ENCODE measurements at regions not wholly inside any gene's neighbourhood (a gene's known extent, or its start where the extent isn't known, plus 50 kb on each side); places are given as distances from the start of the nearest gene placed in this dataset.
A peak's percentile ranks its signal among the peaks of the same experiment; 100 is the strongest.

DNA sequence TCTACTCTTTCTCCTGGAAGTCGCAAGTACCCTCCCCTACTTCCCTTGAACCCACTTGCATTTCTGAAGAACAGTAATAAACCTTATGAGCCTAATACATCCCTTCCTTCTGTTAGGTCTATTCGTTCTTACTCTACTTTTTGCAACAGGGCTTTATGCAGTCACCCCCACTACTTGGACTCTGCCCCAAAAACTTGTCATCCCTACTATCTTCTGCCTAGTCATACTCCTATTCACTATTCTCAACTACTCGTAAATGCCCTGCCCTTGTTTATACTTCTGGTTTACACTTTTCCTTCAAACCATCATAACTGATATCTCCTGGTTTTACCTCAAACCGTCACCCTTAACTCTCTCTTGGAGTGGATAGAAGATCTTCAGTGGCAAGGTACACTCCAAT, 55.2 kb upstream of the SLIT2 start:
- H3K36me3 ChIP-seq, result no peaks in the 10 kb centered on the region
- in situ Hi-C loops (cut with MboI; ENCODE audit: low sequenced_read_pairs in 4 of 4), result no loop called here
- H3K4me1 ChIP-seq, result no peaks in the 10 kb centered on the region
- H3K27ac ChIP-seq, result no peak overlapping the region
- intact Hi-C loops (cut with DNase I; ENCODE audit: low total_unique reads), result no loop called here
- TF ChIP-seq POLR2A (IDR thresholded peaks at IDR 0.05), result no peak
- TF ChIP-seq, protein P1, sequence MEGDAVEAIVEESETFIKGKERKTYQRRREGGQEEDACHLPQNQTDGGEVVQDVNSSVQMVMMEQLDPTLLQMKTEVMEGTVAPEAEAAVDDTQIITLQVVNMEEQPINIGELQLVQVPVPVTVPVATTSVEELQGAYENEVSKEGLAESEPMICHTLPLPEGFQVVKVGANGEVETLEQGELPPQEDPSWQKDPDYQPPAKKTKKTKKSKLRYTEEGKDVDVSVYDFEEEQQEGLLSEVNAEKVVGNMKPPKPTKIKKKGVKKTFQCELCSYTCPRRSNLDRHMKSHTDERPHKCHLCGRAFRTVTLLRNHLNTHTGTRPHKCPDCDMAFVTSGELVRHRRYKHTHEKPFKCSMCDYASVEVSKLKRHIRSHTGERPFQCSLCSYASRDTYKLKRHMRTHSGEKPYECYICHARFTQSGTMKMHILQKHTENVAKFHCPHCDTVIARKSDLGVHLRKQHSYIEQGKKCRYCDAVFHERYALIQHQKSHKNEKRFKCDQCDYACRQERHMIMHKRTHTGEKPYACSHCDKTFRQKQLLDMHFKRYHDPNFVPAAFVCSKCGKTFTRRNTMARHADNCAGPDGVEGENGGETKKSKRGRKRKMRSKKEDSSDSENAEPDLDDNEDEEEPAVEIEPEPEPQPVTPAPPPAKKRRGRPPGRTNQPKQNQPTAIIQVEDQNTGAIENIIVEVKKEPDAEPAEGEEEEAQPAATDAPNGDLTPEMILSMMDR (IDR thresholded peaks at IDR 0.05 in 4 of 5, conservative IDR thresholded peaks at IDR 0.05 in 1 of 5), result no peak
- H3K4me3 ChIP-seq, result no peak overlapping the region
- DNase-seq (no peak), ATAC-seq (no peak)
- H3K27me3 ChIP-seq, result no peaks in the 10 kb centered on the region
- H3K9me3 ChIP-seq, result no peaks in the 10 kb centered on the region

DNA sequence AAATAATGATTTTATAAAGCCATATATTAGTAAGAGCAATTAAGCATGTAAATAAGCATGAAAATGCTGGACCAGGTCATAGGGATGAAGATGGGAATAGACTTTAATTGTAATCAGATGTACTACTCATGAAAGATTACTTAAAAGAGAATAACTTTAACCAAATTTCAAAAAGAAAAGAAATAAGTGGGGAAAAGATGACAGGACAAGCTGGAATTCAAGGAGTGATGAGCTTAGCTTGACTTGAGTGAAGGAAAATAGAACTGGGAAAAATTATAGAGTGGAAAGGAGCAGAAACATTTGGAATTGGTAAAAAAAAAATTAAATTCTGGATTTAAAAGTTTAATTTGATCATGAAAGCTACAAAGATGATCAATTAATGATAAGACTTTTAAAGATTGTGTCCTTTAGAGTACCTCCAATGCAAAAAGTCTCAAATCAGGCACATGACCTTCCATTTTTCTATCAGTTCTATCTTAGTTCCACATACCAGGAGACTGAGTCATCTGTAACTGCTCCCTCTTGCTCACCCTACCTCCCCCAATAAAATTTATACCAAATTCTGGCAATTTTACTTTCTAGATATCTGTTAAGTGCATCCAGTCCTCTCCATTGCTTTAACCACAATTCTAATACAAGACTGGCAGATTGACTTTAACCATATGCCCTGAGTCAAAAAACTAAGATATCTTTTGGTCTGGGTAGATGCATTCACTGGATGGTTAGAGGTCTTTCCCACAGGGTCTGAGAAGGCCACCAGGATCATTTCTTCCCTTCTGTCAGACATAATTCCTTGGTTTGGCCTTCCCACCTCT, 56.4 kb upstream of the SLIT2 start:
- DNase-seq (no peak), ATAC-seq (no peak)
- H3K4me3 ChIP-seq, result no peak overlapping the region
- no peak for TF ChIP-seq POLR2A (IDR thresholded peaks at IDR 0.05)
- TF ChIP-seq, protein P1 (IDR thresholded peaks at IDR 0.05 in 4 of 5, conservative IDR thresholded peaks at IDR 0.05 in 1 of 5), result no peak
- H3K36me3 ChIP-seq, result no peaks in the 10 kb centered on the region
- no peaks in the 10 kb centered on the region for H3K4me1 ChIP-seq
- intact Hi-C loops (cut with DNase I; ENCODE audit: low total_unique reads) (no loop called here), in situ Hi-C loops (cut with MboI; ENCODE audit: low sequenced_read_pairs in 4 of 4) (no loop called here)
- no peak overlapping the region for H3K27ac ChIP-seq
- no peaks in the 10 kb centered on the region for H3K9me3 ChIP-seq
- no peaks in the 10 kb centered on the region for H3K27me3 ChIP-seq

DNA sequence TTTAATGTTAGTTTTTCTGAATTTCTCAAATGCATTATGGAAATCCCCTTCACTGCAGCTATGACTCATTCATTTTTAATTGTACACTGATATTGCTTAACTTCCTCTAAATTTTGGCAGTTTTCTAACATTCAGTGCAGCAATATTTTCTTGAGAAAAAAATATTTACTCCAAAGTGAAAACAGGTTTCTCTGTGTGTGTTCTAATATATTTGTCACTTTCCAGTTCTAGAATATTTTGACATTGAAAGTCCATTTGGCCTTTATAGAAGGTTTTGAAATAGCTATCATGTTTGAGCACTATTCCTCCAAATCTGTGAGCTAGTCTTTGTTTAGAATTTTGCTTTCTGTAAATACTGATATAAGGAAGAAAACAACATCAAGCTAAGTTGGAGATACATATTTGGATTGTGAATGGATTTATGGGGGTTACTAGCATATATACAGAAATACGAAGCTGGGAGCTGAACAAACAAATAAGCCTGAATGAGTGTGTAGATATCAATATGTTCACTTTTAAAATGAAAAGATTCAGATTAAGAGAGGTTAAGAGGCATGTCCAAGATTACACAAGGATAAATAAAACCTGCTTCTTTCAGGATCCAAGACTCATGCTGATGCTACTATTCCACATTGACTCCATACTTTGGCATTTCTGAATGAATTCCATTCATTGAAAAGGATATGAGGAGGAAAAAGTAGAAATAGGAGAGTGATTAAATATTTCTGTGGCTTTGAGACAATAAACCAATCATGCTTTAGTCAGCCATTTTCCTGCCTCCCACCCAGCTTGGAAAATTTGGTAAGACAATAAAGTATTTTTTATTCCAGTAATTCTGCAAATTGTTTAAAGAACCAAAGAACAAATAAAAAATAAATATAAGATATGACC, 57.3 kb upstream of the SLIT2 start:
- intact Hi-C loops (cut with DNase I; ENCODE audit: low total_unique reads), result no loop called here
- H3K4me1 ChIP-seq, result no peaks in the 10 kb centered on the region
- H3K27me3 ChIP-seq, result no peaks in the 10 kb centered on the region
- TF ChIP-seq, protein P1 (IDR thresholded peaks at IDR 0.05 in 4 of 5, conservative IDR thresholded peaks at IDR 0.05 in 1 of 5), result no peak
- TF ChIP-seq POLR2A (IDR thresholded peaks at IDR 0.05), result no peak
- peak overlapping the region in 1 of 4 donors; percentile 38 for H3K27ac ChIP-seq
- in situ Hi-C loops (cut with MboI; ENCODE audit: low sequenced_read_pairs in 4 of 4), result no loop called here
- no peak overlapping the region for H3K4me3 ChIP-seq
- ATAC-seq (peak; percentile 50 to 75), DNase-seq (no peak)
- H3K36me3 ChIP-seq, result no peaks in the 10 kb centered on the region
- no peaks in the 10 kb centered on the region for H3K9me3 ChIP-seq

DNA sequence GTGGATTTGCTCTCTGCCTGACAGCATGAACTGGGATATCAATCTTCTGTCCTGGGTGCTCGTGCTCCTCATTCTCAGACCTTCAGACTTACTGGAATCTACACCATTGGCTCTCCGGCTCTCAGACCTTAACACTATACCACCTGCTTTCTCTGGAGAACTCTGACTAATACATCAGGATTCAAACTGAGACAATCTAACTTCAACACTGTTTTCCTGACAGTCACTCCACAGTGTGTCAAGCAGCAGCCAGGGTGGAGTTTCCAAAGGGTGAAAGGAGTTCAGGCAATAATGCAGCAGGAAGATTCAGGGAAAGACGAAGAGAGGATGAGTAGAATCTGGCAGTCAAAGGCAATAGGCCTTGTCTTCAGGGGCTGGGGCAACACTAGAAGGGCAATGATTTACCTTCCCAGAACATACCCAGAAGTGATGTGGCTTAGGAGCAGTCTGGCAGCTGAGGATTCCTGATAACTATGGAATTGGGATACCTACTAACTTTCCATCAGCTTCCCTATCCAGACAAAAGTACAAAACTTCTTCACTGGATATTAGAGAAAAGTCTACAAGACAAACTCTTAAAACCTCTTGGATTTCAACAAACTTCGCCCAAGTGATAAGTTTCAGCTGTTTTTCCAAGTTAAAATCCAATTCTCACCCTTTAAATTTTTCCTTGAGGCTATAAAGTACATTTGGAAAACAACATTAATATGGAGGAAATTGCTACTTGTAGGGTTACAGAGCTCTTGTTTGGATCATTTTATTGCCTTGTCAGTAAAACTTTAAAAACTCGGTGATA, 58.4 kb upstream of the SLIT2 start:
- Histone ChIP-seq H3K4me3 (no peak overlapping the region), H3K27ac (peak overlapping the region in 1 of 4 donors; percentile 8), H3K4me1 (no peaks in the 10 kb centered on the region), H3K27me3 (no peaks in the 10 kb centered on the region), H3K9me3 (no peaks in the 10 kb centered on the region), H3K36me3 (no peaks in the 10 kb centered on the region)
- intact Hi-C loops (cut with DNase I; ENCODE audit: low total_unique reads) (no loop called here), in situ Hi-C loops (cut with MboI; ENCODE audit: low sequenced_read_pairs in 4 of 4) (no loop called here)
- DNase-seq, result no peak
- TF ChIP-seq POLR2A (IDR thresholded peaks at IDR 0.05), result no peak
- TF ChIP-seq, protein P1 (IDR thresholded peaks at IDR 0.05 in 4 of 5, conservative IDR thresholded peaks at IDR 0.05 in 1 of 5), result no peak
- no peak for ATAC-seq

Measured in gastrocnemius medialis (tissue), 4 donors.